OCI-M1 (cell line): ENCODE measurements at regions not wholly inside any gene's neighbourhood (a gene's known extent, or its start where the extent isn't known, plus 50 kb on each side); places are given as distances from the start of the nearest gene placed in this dataset.

Experiments
- DNase-seq: peaks from one replicate; lab custom pipeline; 2025; lab: John Stamatoyannopoulos, UW

DNA sequence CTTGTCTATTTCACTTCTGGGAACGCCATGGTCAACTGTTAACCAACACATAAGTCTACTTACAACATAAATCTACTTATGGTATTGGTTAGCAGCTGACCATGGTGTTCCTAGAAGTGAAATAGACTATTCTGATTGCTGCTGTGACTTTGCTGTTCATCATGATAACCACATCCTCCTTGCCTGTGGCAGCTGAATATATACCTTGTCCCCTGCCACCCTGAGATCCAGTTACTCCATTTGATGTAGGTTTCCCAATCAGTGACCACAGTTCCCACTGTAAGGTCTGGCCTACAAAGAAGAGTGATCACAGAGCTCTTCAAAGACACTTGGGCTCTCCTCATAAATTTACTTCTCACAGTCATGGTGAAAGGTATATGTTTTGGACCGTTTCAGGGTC lies 66.8 kb upstream of the ALDH1A3 start:
- no peak for DNase-seq

GRCh38 chr15:100818927-100819326 lies 60.7 kb upstream of the ALDH1A3 start:
- peak; percentile 1 for DNase-seq

DNA sequence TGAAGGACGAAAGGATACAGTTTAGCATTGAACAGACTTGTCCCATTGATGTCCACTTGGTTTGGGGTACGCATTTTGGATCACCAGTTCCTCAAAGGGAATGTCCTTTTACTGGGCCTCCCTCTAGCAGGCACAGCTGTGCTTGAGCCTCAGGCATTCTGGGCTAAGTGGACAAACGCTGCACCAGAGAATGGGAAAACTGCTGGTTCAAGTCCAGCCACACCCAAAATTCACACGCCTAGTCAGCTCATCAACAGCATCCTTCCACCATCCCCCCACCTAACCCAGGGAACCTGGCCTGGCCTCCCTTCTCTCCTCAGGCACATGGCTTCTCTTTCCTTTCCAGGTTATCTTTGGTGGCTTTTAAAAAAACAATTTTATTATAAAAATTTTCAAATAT lies 59.1 kb upstream of the ALDH1A3 start:
- DNase-seq = no peak

DNA sequence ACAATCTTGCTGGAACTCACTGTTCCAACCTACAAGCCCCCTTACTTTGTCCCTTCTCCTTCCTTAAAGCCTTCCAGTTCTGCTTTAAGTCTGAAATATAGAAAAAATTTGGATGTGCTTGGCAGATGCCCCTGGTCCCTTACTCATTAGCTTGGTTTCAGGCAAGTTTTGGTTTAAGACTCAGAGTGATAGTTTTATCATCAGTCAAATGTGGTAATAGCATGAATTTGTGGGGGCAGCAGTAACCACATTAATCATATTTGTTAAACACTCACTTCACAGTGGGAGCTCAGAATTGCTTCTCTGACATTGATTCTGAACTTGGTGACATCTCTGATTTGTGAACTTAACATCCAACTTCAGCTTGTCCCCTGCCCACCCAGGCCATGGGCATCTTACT lies 58.3 kb upstream of the ALDH1A3 start:
- DNase-seq = no peak

DNA sequence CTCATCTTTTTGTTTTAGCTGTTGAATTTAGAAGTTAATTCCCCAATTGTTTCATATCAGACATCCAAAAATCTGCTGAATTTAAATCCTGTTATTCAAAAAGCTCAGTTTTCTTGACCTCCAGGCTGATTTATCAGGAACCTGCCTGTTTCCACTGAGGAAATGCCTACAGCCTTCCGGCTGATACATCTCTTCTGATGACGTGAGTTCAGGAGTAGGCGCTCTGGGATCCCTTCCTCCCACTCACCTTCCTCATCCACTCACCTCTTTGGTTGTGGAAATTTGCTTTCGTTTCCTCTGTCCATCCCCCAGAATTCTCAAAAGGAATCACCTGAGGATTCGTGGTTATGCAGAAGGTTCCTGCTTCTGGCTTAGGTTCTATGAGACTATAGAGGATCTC lies 55.4 kb upstream of the ALDH1A3 start:
- no peak for DNase-seq

DNA sequence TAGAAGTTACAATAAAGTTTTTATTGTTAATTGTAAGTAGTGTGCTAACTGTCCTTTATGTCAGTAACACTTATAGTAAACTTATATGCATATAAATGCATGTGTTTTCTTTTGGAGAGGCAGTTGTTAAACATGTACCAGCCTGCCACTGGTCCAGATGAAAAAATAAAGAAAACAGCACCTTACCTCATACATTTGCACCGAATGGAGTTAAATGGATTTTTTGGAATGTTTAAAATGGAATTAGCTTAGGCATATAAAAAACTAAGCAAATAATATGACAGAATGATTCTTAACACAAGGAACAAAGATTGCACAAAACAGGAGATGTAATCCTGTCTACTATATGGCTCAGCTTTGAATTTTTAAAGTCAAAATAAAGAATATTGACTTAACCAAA lies 50.2 kb upstream of the ALDH1A3 start:
- no peak for DNase-seq
